ENCODE measurements at regions not wholly inside any gene's neighbourhood (a gene's known extent, or its start where the extent isn't known, plus 50 kb on each side); places are given as distances from the start of the nearest gene placed in this dataset.

DNA sequence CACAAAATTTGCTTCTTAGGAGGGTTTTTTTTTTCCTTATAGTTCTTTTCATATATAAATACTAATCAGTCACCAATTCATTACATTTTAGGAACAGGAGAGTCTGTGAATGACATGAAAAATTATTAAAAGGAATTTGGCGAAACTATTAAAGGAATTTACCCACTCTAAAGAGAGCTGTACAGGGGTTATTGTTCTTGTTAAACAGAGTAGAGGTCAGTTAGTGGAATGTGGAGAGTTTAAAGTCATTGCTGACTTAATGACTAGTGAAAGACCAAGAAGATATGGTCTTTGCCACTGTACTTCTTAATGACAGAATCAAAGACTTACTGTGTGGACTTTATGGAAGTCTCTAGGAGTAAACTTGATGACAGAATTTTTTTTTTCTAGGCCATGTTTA lies 333.6 kb upstream of the C2CD4B start:
- POLR2A ChIA-PET: no interaction called here

DNA sequence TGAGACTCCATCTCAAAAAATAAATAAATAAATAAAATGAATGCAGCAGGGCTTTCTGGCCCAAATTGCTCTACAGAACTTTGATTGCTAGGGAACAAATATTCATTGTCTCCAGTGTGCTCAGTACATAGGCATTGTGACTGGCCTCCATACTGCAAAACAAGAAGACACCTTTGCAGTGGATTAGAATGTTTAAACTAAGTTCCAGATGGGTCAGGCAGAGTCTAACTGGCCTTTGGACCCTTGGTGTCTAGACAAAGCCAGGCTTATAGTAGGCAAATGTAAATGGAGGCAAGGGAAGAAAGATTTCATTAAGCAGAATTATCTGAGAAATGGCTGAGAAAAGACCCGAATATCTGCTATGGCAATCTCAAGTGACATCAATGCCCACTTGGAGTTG lies 335.2 kb upstream of the C2CD4B start:
- ATAC-seq: no peak
- no peak for DNase-seq (ENCODE audit: low spot score)
- H3K4me3 Mint-ChIP-seq: no peak overlapping the region
- ChIA-PET POLR2A (no interaction called here), CTCF (no interaction called here)
- H3K27ac Mint-ChIP-seq: no peak overlapping the region
- H3K9me3 Mint-ChIP-seq: no peaks in the 10 kb centered on the region
- H3K27me3 Mint-ChIP-seq (ENCODE audit: low read depth): no peaks in the 10 kb centered on the region
- no peaks in the 10 kb centered on the region for H3K36me3 Mint-ChIP-seq
- H3K4me1 Mint-ChIP-seq: peaks cover 30% of the 10 kb centered on the region
- TF ChIP-seq, protein P1, sequence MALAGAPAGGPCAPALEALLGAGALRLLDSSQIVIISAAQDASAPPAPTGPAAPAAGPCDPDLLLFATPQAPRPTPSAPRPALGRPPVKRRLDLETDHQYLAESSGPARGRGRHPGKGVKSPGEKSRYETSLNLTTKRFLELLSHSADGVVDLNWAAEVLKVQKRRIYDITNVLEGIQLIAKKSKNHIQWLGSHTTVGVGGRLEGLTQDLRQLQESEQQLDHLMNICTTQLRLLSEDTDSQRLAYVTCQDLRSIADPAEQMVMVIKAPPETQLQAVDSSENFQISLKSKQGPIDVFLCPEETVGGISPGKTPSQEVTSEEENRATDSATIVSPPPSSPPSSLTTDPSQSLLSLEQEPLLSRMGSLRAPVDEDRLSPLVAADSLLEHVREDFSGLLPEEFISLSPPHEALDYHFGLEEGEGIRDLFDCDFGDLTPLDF (CRISPR knock-in tag; IDR thresholded peaks at IDR 0.05): no peak
- TF ChIP-seq ELF4 (CRISPR knock-in tag; IDR thresholded peaks at IDR 0.05; ENCODE audit: low read depth) (no peak), NFE2L1 (CRISPR knock-in tag; IDR thresholded peaks at IDR 0.05) (no peak), TEAD1 (CRISPR knock-in tag; IDR thresholded peaks at IDR 0.05) (no peak), ESRRA (CRISPR knock-in tag; IDR thresholded peaks at IDR 0.05; ENCODE audit: borderline replicate concordance) (no peak), MXD4 (CRISPR knock-in tag; IDR thresholded peaks at IDR 0.05; ENCODE audit: borderline replicate concordance) (no peak), IRF2 (CRISPR knock-in tag; IDR thresholded peaks at IDR 0.05; ENCODE audit: borderline replicate concordance, low read depth) (no peak), FOXJ3 (CRISPR knock-in tag; IDR thresholded peaks at IDR 0.05; ENCODE audit: borderline replicate concordance) (no peak), KAT7 (CRISPR knock-in tag; IDR thresholded peaks at IDR 0.05; ENCODE audit: borderline replicate concordance) (no peak), ZNF416 (CRISPR knock-in tag; IDR thresholded peaks at IDR 0.05) (no peak)
- TF ChIP-seq, protein P2, sequence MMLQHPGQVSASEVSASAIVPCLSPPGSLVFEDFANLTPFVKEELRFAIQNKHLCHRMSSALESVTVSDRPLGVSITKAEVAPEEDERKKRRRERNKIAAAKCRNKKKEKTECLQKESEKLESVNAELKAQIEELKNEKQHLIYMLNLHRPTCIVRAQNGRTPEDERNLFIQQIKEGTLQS (CRISPR knock-in tag; conservative IDR thresholded peaks at IDR 0.05): no peak

More for the DNA sequence above, 333.6 kb upstream of the C2CD4B start:
- H3K9me3 Mint-ChIP-seq: no peaks in the 10 kb centered on the region
- no peak overlapping the region for H3K27ac Mint-ChIP-seq
- CTCF ChIA-PET: no interaction called here
- H3K36me3 Mint-ChIP-seq: no peaks in the 10 kb centered on the region
- no peak overlapping the region for H3K4me3 Mint-ChIP-seq
- DNase-seq (ENCODE audit: low spot score) (no peak), ATAC-seq (no peak)
- peaks cover 32% of the 10 kb centered on the region for H3K4me1 Mint-ChIP-seq
- H3K27me3 Mint-ChIP-seq (ENCODE audit: low read depth): no peaks in the 10 kb centered on the region
- TF ChIP-seq NFATC4 (CRISPR knock-in tag; IDR thresholded peaks at IDR 0.05) (no peak), JUN (CRISPR knock-in tag; IDR thresholded peaks at IDR 0.05) (no peak), ZNF232 (CRISPR knock-in tag; IDR thresholded peaks at IDR 0.05) (no peak), ZNF138 (CRISPR knock-in tag; conservative IDR thresholded peaks at IDR 0.05) (no peak), ZNF317 (CRISPR knock-in tag; IDR thresholded peaks at IDR 0.05; ENCODE audit: borderline replicate concordance, low read depth) (no peak), NFYB (CRISPR knock-in tag; conservative IDR thresholded peaks at IDR 0.05; ENCODE audit: low read depth) (no peak), ELF4 (CRISPR knock-in tag; IDR thresholded peaks at IDR 0.05; ENCODE audit: low read depth) (no peak)
- TF ChIP-seq, protein P3, sequence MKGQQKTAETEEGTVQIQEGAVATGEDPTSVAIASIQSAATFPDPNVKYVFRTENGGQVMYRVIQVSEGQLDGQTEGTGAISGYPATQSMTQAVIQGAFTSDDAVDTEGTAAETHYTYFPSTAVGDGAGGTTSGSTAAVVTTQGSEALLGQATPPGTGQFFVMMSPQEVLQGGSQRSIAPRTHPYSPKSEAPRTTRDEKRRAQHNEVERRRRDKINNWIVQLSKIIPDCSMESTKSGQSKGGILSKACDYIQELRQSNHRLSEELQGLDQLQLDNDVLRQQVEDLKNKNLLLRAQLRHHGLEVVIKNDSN (CRISPR knock-in tag; IDR thresholded peaks at IDR 0.05): no peak
- TF ChIP-seq, protein P4, sequence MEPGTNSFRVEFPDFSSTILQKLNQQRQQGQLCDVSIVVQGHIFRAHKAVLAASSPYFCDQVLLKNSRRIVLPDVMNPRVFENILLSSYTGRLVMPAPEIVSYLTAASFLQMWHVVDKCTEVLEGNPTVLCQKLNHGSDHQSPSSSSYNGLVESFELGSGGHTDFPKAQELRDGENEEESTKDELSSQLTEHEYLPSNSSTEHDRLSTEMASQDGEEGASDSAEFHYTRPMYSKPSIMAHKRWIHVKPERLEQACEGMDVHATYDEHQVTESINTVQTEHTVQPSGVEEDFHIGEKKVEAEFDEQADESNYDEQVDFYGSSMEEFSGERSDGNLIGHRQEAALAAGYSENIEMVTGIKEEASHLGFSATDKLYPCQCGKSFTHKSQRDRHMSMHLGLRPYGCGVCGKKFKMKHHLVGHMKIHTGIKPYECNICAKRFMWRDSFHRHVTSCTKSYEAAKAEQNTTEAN (CRISPR knock-in tag; IDR thresholded peaks at IDR 0.05): no peak
- TF ChIP-seq, protein P5, sequence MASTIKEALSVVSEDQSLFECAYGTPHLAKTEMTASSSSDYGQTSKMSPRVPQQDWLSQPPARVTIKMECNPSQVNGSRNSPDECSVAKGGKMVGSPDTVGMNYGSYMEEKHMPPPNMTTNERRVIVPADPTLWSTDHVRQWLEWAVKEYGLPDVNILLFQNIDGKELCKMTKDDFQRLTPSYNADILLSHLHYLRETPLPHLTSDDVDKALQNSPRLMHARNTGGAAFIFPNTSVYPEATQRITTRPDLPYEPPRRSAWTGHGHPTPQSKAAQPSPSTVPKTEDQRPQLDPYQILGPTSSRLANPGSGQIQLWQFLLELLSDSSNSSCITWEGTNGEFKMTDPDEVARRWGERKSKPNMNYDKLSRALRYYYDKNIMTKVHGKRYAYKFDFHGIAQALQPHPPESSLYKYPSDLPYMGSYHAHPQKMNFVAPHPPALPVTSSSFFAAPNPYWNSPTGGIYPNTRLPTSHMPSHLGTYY (CRISPR knock-in tag; IDR thresholded peaks at IDR 0.05): no peak
- TF ChIP-seq, protein P1 (CRISPR knock-in tag; IDR thresholded peaks at IDR 0.05): no peak
- TF ChIP-seq, protein P6, sequence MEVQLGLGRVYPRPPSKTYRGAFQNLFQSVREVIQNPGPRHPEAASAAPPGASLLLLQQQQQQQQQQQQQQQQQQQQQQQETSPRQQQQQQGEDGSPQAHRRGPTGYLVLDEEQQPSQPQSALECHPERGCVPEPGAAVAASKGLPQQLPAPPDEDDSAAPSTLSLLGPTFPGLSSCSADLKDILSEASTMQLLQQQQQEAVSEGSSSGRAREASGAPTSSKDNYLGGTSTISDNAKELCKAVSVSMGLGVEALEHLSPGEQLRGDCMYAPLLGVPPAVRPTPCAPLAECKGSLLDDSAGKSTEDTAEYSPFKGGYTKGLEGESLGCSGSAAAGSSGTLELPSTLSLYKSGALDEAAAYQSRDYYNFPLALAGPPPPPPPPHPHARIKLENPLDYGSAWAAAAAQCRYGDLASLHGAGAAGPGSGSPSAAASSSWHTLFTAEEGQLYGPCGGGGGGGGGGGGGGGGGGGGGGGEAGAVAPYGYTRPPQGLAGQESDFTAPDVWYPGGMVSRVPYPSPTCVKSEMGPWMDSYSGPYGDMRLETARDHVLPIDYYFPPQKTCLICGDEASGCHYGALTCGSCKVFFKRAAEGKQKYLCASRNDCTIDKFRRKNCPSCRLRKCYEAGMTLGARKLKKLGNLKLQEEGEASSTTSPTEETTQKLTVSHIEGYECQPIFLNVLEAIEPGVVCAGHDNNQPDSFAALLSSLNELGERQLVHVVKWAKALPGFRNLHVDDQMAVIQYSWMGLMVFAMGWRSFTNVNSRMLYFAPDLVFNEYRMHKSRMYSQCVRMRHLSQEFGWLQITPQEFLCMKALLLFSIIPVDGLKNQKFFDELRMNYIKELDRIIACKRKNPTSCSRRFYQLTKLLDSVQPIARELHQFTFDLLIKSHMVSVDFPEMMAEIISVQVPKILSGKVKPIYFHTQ (CRISPR knock-in tag; IDR thresholded peaks at IDR 0.05): no peak
- TF ChIP-seq, protein P7, sequence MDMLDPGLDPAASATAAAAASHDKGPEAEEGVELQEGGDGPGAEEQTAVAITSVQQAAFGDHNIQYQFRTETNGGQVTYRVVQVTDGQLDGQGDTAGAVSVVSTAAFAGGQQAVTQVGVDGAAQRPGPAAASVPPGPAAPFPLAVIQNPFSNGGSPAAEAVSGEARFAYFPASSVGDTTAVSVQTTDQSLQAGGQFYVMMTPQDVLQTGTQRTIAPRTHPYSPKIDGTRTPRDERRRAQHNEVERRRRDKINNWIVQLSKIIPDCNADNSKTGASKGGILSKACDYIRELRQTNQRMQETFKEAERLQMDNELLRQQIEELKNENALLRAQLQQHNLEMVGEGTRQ (CRISPR knock-in tag; IDR thresholded peaks at IDR 0.05): no peak
